ENCODE measurements at regions not wholly inside any gene's neighbourhood (a gene's known extent, or its start where the extent isn't known, plus 50 kb on each side); places are given as distances from the start of the nearest gene placed in this dataset.

- DNase-seq (ENCODE audit: low read depth), result no peak
- H3K4me3 ChIP-seq (ENCODE audit: low read length), result no peak overlapping the region
- TF ChIP-seq CTCF (IDR thresholded peaks at IDR 0.05; ENCODE audit: insufficient read depth, low read depth, low read length, missing control alignments), result no peak
Observed at GRCh38 chr9:80059979-80060378, 488.2 kb downstream of the TLE4 start.

- TF ChIP-seq CTCF (IDR thresholded peaks at IDR 0.05; ENCODE audit: insufficient read depth, low read depth, low read length, missing control alignments), result no peak
- H3K4me3 ChIP-seq (ENCODE audit: low read length), result no peak overlapping the region
- no peak for DNase-seq (ENCODE audit: low read depth)
Observed at GRCh38 chr9:80059191-80059590, 487.4 kb downstream of the TLE4 start.

- no peak for DNase-seq (ENCODE audit: low read depth)
- no peak for TF ChIP-seq CTCF (IDR thresholded peaks at IDR 0.05; ENCODE audit: insufficient read depth, low read depth, low read length, missing control alignments)
- H3K4me3 ChIP-seq (ENCODE audit: low read length), result no peak overlapping the region
Observed at GRCh38 chr9:80052830-80053229, 481.1 kb downstream of the TLE4 start.

GRCh38 chr9:80049096-80049782, 477.5 kb downstream of the TLE4 start:
- H3K4me3 ChIP-seq (ENCODE audit: low read length), result no peak overlapping the region
- TF ChIP-seq CTCF (IDR thresholded peaks at IDR 0.05; ENCODE audit: insufficient read depth, low read depth, low read length, missing control alignments), result no peak
- peak; percentile 6 for DNase-seq (ENCODE audit: low read depth)

- no peak for DNase-seq (ENCODE audit: low read depth)
- no peak for TF ChIP-seq CTCF (IDR thresholded peaks at IDR 0.05; ENCODE audit: insufficient read depth, low read depth, low read length, missing control alignments)
- H3K4me3 ChIP-seq (ENCODE audit: low read length), result no peak overlapping the region
Observed at GRCh38 chr9:80046481-80046880, 474.7 kb downstream of the TLE4 start.

GRCh38 chr9:80041821-80042220, 470.1 kb downstream of the TLE4 start:
- no peak for TF ChIP-seq CTCF (IDR thresholded peaks at IDR 0.05; ENCODE audit: insufficient read depth, low read depth, low read length, missing control alignments)
- H3K4me3 ChIP-seq (ENCODE audit: low read length), result no peak overlapping the region
- peak; percentile 54 for DNase-seq (ENCODE audit: low read depth)

GRCh38 chr9:80040457-80040856, 468.7 kb downstream of the TLE4 start:
- DNase-seq (ENCODE audit: low read depth), result no peak
- H3K4me3 ChIP-seq (ENCODE audit: low read length), result no peak overlapping the region
- TF ChIP-seq CTCF (IDR thresholded peaks at IDR 0.05; ENCODE audit: insufficient read depth, low read depth, low read length, missing control alignments), result no peak
